HepG2 (cell line): ENCODE measurements at regions not wholly inside any gene's neighbourhood (a gene's known extent, or its start where the extent isn't known, plus 50 kb on each side); places are given as distances from the start of the nearest gene placed in this dataset.
A peak's percentile ranks its signal among the peaks of the same experiment; 100 is the strongest.

Source experiments
- ATAC-seq: fragments of 200-7000 bp; cut with Tn5 transposase; 3 replicates; pipeline ENCODE4 v1.9.1; 2020; ENCODE audit warnings: mild to moderate bottlenecking, moderate library complexity
- BruUV-seq: library from RNA; stranded (reverse); fragments of 400-500 nt; replicated peaks from 2 replicates; lab custom pipeline; 2021; lab: Mats Ljungman, UMichigan
- CTCF ChIA-PET: fragments of 300-600 bp; formaldehyde crosslinking; extraction: SDS; loops from one replicate; lab custom pipeline; 2021; ENCODE audit warnings: low total read pairs, inconsistent platforms, low intra/inter-chr PET ratio; lab: Yijun Ruan, JAX
- POLR2A ChIA-PET: fragments of 350-600 bp; sonication (Branson Sonifier 250); formaldehyde crosslinking; loops from one replicate; lab custom pipeline; 2020; ENCODE audit warnings: antibody characterized with exemption, inconsistent platforms; lab: Yijun Ruan, JAX
- DNase-seq: peaks from one replicate; pipeline ENCODE4 v3.0.0-alpha.2; 2015; ENCODE audit warnings: low spot score
- FAIRE-seq: peaks from 3 replicates; lab custom pipeline; 2011; peaks lifted over from hg19 to GRCh38; lab: Jason Lieb, UNC
- H2AFZ ChIP-seq: one replicate; pipeline ENCODE4 v1.6.1; 2011; ENCODE audit warnings: low read length, inconsistent platforms
- H3K27ac ChIP-seq: fragments of 300-600 bp; 3 replicates; pipeline ENCODE4 v1.8.0; 2011; ENCODE audit warnings: mixed run types, mild to moderate bottlenecking, mixed read lengths, low read length, inconsistent platforms; ENCODE audit not compliant: insufficient read depth; ENCODE audit errors: extremely low read length
- H3K27me3 ChIP-seq, 2 experiments: fragments of 200-600 bp in 1 of 2; 2 replicates in 1 of 2; 3 replicates in 1 of 2; pipeline versions ENCODE4 v1.6.0 to v1.8.0; 2011; ENCODE audit warnings: low read length in 2 of 2, mild to moderate bottlenecking in 2 of 2, moderate library complexity in 2 of 2, inconsistent platforms in 1 of 2; ENCODE audit not compliant: insufficient read depth in 2 of 2, control insufficient read depth in 1 of 2
- H3K36me3 ChIP-seq, 2 experiments: fragments of 200-600 bp in 1 of 2; replicated peaks in 1 of 2; 2 replicates in 1 of 2; 3 replicates in 1 of 2; pipeline versions ENCODE4 v1.5.1 to v1.8.0; 2011; ENCODE audit warnings: low read length in 2 of 2, inconsistent platforms in 1 of 2; ENCODE audit not compliant: insufficient read depth in 2 of 2, control insufficient read depth in 1 of 2
- H3K4me1 ChIP-seq: 2 replicates; pipeline ENCODE4 v1.5.1; 2012; ENCODE audit warnings: low read length, inconsistent platforms; ENCODE audit not compliant: insufficient read depth
- H3K4me2 ChIP-seq: 2 replicates; pipeline ENCODE4 v1.6.0; 2011; ENCODE audit warnings: low read depth, low read length, inconsistent platforms
- H3K4me3 ChIP-seq, 3 experiments: fragments of 200-600 bp in 1 of 3; sonication (generic), shearing (Covaris generic) in 1 of 3; replicated peaks in 1 of 3; 2 replicates each; pipeline ENCODE4 v1.5.1; 2011 to 2016; ENCODE audit warnings: low read length in 3 of 3, inconsistent platforms in 2 of 3, low read depth in 2 of 3, mild to moderate bottlenecking in 2 of 3, control low read depth in 1 of 3, mixed read lengths in 1 of 3; ENCODE audit not compliant: insufficient read depth in 1 of 3
- H3K79me2 ChIP-seq: one replicate; pipeline ENCODE4 v1.6.1; 2011; ENCODE audit warnings: low read length, inconsistent platforms; ENCODE audit not compliant: insufficient read depth
- H3K9ac ChIP-seq: 2 replicates; pipeline ENCODE4 v1.6.0; 2011; ENCODE audit warnings: mild to moderate bottlenecking, low read depth, low read length, inconsistent platforms; ENCODE audit not compliant: insufficient read depth
- H3K9me3 ChIP-seq: 2 replicates; pipeline ENCODE4 v1.5.1; 2012; ENCODE audit warnings: mild to moderate bottlenecking, low read length
- H4K20me1 ChIP-seq: 2 replicates; pipeline ENCODE4 v1.6.0; 2011; ENCODE audit warnings: inconsistent platforms, mild to moderate bottlenecking, low read length, moderate library complexity; ENCODE audit not compliant: insufficient read depth
- ADNP ChIP-seq: sonication (generic); formaldehyde crosslinking; IDR thresholded peaks from 2 replicates; pipeline ENCODE4 v1.4.0; 2020; ENCODE audit warnings: missing genetic modification reagents
- BCL6 ChIP-seq: IDR thresholded peaks from 2 replicates; pipeline ENCODE4 v1.6.1; 2016; ENCODE audit warnings: missing genetic modification reagents, missing compliant biosample characterization
- E2F2 ChIP-seq: sonication (generic); formaldehyde crosslinking; IDR thresholded peaks from 2 replicates; pipeline ENCODE4 v1.4.0; 2020; ENCODE audit warnings: missing genetic modification reagents, borderline replicate concordance
- EP300 ChIP-seq, 3 experiments: sonication (generic) in 1 of 3; formaldehyde crosslinking in 1 of 3; IDR thresholded peaks; 2 replicates each; pipeline versions ENCODE4 v1.5.1 to v1.6.1; 2011 to 2020; ENCODE audit warnings: low read depth in 2 of 3, low read length in 2 of 3, borderline replicate concordance in 1 of 3, improper control_type of control experiment in 1 of 3, mild to moderate bottlenecking in 1 of 3, missing genetic modification reagents in 1 of 3, moderate library complexity in 1 of 3
- FOSL1 ChIP-seq: sonication (generic); formaldehyde crosslinking; IDR thresholded peaks from 2 replicates; pipeline ENCODE4 v1.9.0; 2021; ENCODE audit warnings: missing genetic modification reagents, borderline replicate concordance
- ZNF10 ChIP-seq: sonication (generic); formaldehyde crosslinking; IDR thresholded peaks from 2 replicates; pipeline ENCODE4 v1.4.0; 2020; ENCODE audit warnings: mild to moderate bottlenecking, low read depth, missing genetic modification reagents, borderline replicate concordance
- ZNF460 ChIP-seq: sonication (generic); formaldehyde crosslinking; IDR thresholded peaks from 2 replicates; pipeline ENCODE4 v1.5.1; 2020; ENCODE audit warnings: missing genetic modification reagents, mild to moderate bottlenecking, borderline replicate concordance
- ZNF639 ChIP-seq: conservative IDR thresholded peaks from 2 replicates; pipeline ENCODE4 v1.6.1; 2018; ENCODE audit warnings: missing genetic modification reagents
- ZNF749 ChIP-seq: sonication (generic); formaldehyde crosslinking; IDR thresholded peaks from 2 replicates; pipeline ENCODE4 v1.8.0; 2022; ENCODE audit warnings: mild to moderate bottlenecking, missing genetic modification reagents, moderate library complexity, borderline replicate concordance
- ZNF775 ChIP-seq: sonication (generic); formaldehyde crosslinking; IDR thresholded peaks from 2 replicates; pipeline ENCODE4 v1.4.0; 2020; ENCODE audit warnings: missing genetic modification reagents, mild to moderate bottlenecking, moderate library complexity, borderline replicate concordance
- WGBS: methylation state at CpG from one replicate; pipeline ENCODE4 v1.1.6; 2017; ENCODE audit warnings: low lambda C conversion rate; 5-methylcytosine and 5-hydroxymethylcytosine counted together
- in situ Hi-C: cut with HindIII; loops from 2 replicates; pipeline ENCODE4 v1.10.0; 2017; ENCODE audit warnings: low pct_unique_long_range_greater_than_20kb; ENCODE audit not compliant: extremely low pct_ligation_motif_present
- intact Hi-C: fragments of 100-400 bp; cut with micrococcal nuclease; formaldehyde crosslinking; loops from one replicate; pipeline ENCODE4 v1.10.0; 2022; ENCODE audit not compliant: unreplicated experiment

GRCh38 chr2:105546628-105546974, 147.8 kb upstream of the FHL2 start:
- H3K27me3 ChIP-seq = peaks cover 0 to 26% of the 10 kb centered on the region in 2 experiments; a peak in 3 of 5 replicates
- H3K4me1 ChIP-seq = no peaks in the 10 kb centered on the region
- no peak overlapping the region for H3K9ac ChIP-seq
- ATAC-seq (no peak), DNase-seq (no peak), FAIRE-seq (no peak)
- POLR2A ChIA-PET = no interaction called here
- BruUV-seq = no TSS peak
- H3K27ac ChIP-seq = no peak overlapping the region
- intact Hi-C loops = no loop called here
- H3K4me2 ChIP-seq = no peak overlapping the region
- H4K20me1 ChIP-seq = no peaks in the 10 kb centered on the region
- TF ChIP-seq E2F2 (CRISPR knock-in tag) (no peak), FOSL1 (CRISPR knock-in tag) (no peak), ZNF639 (CRISPR knock-in tag) (no peak), ZNF460 (CRISPR knock-in tag) (no peak), ZNF10 (CRISPR knock-in tag) (no peak), ZNF749 (CRISPR knock-in tag) (no peak), ZNF775 (CRISPR knock-in tag) (no peak), EP300 (IDR thresholded peaks at IDR 0.05; ENCODE audit: low read depth in 2 of 2, low read length in 2 of 2) (no peak), EP300 (CRISPR knock-in tag; IDR thresholded peaks at IDR 0.05; ENCODE audit: borderline replicate concordance) (no peak), ADNP (CRISPR knock-in tag) (no peak), BCL6 (CRISPR knock-in tag) (no peak)
- H3K9me3 ChIP-seq = no peaks in the 10 kb centered on the region
- WGBS = 33% methylated on average over 6 of the region's 6 CpGs
- no peaks in the 10 kb centered on the region for H3K36me3 ChIP-seq
- in situ Hi-C loops = no loop called here
- CTCF ChIA-PET = interaction anchor here (1.5 kb wide), 1 partner anchor 177 kb away, joined by 11 read pairs; no protein-coding TSS in a partner anchor
- peak overlapping the region; percentile 32 for H2AFZ ChIP-seq
- no peaks in the 10 kb centered on the region for H3K79me2 ChIP-seq
- no peak overlapping the region for H3K4me3 ChIP-seq
